ENCODE measurements at regions not wholly inside any gene's neighbourhood (a gene's known extent, or its start where the extent isn't known, plus 50 kb on each side); places are given as distances from the start of the nearest gene placed in this dataset.

DNA sequence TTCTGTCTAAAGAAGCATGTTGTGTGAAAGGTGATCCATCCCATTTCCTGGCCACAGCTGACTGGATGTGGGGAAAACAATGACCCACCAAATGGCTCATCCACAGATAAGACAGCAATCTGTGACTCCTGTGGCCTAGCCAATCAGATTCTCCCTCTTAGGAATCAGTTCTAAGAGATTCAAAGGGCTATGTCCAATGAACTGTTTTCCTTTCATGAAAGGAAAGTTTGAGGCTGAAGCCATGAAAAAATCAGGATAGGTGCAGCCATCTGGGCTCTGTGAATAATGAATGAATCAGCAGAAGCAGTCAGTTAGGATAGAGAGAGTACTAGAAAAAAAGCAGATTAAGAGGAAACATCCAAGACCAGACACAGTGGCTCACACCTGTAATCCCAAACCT is 164.7 kb downstream of the NRIP1 start:
- no peaks in the 10 kb centered on the region for H3K27me3 ChIP-seq (ENCODE audit: insufficient read depth, low read length, poor library complexity, severe bottlenecking)
- no peak overlapping the region for H3K9ac ChIP-seq (ENCODE audit: low read depth, low read length, poor library complexity, severe bottlenecking)
- H3K79me2 ChIP-seq (ENCODE audit: insufficient read depth, low read length), result no peaks in the 10 kb centered on the region
- H3K9me2 ChIP-seq (replicated peaks; ENCODE audit: low read depth, low read length), result no peaks in the 10 kb centered on the region
- no peaks in the 10 kb centered on the region for H3K4me1 ChIP-seq (ENCODE audit: insufficient read depth, low read length, poor library complexity, severe bottlenecking)
- H2AFZ ChIP-seq (ENCODE audit: low read length), result no peak overlapping the region
- H3K4me3 ChIP-seq (ENCODE audit: low read length, poor library complexity, severe bottlenecking), result no peak overlapping the region
- H4K20me1 ChIP-seq (ENCODE audit: insufficient read depth, low read length, poor library complexity, severe bottlenecking), result no peaks in the 10 kb centered on the region
- no peaks in the 10 kb centered on the region for H3K36me3 ChIP-seq (ENCODE audit: insufficient read depth, low read length)
- no peaks in the 10 kb centered on the region for H3K9me3 ChIP-seq (ENCODE audit: insufficient read depth, low read depth, low read length)
- H3F3A ChIP-seq (ENCODE audit: low read depth), result no peaks in the 10 kb centered on the region
- H3K4me2 ChIP-seq (ENCODE audit: low read depth, low read length, poor library complexity, severe bottlenecking), result no peak overlapping the region
- TF ChIP-seq CTCF (conservative IDR thresholded peaks at IDR 0.05; ENCODE audit: low read length), result no peak
- TF ChIP-seq EZH2phosphoT487 (IDR thresholded peaks at IDR 0.05; ENCODE audit: borderline replicate concordance), result no peak

- Histone ChIP-seq H2AFZ (ENCODE audit: low read length) (no peak overlapping the region), H3F3A (ENCODE audit: low read depth) (no peaks in the 10 kb centered on the region), H3K27me3 (ENCODE audit: insufficient read depth, low read length, poor library complexity, severe bottlenecking) (no peaks in the 10 kb centered on the region), H3K79me2 (ENCODE audit: insufficient read depth, low read length) (no peaks in the 10 kb centered on the region), H4K20me1 (ENCODE audit: insufficient read depth, low read length, poor library complexity, severe bottlenecking) (no peaks in the 10 kb centered on the region), H3K9me2 (replicated peaks; ENCODE audit: low read depth, low read length) (no peaks in the 10 kb centered on the region), H3K4me1 (ENCODE audit: insufficient read depth, low read length, poor library complexity, severe bottlenecking) (no peaks in the 10 kb centered on the region), H3K9me3 (ENCODE audit: insufficient read depth, low read depth, low read length) (no peaks in the 10 kb centered on the region), H3K9ac (ENCODE audit: low read depth, low read length, poor library complexity, severe bottlenecking) (no peak overlapping the region), H3K4me3 (ENCODE audit: low read length, poor library complexity, severe bottlenecking) (no peak overlapping the region), H3K36me3 (ENCODE audit: insufficient read depth, low read length) (no peaks in the 10 kb centered on the region), H3K4me2 (ENCODE audit: low read depth, low read length, poor library complexity, severe bottlenecking) (no peak overlapping the region)
- TF ChIP-seq EZH2phosphoT487 (IDR thresholded peaks at IDR 0.05; ENCODE audit: borderline replicate concordance), result no peak
- TF ChIP-seq CTCF (conservative IDR thresholded peaks at IDR 0.05; ENCODE audit: low read length), result no peak
These were observed 169.0 kb downstream of the NRIP1 start for GRCh38 chr21:14895792-14896191.

DNA sequence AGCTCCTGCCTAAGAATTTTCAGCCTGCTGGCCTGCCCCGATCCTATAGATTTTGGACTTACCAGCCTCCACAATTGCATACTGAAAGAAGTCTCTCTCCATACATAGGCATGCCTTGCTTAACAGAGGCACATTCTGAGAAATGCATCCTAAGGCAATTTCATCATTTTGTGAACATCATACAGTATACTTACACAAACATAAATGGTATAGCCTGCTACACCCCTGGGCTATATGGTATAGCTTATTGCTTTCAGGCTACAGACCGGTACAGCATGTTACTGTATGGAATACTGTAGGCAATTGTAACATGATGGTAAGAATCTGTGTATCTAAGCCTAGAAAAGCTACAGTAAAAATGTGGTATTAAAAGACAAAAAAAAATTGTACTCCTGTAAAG is 174.7 kb downstream of the NRIP1 start:
- H3K9me2 ChIP-seq (replicated peaks; ENCODE audit: low read depth, low read length), result no peaks in the 10 kb centered on the region
- H3K79me2 ChIP-seq (ENCODE audit: insufficient read depth, low read length), result no peaks in the 10 kb centered on the region
- H3K4me2 ChIP-seq (ENCODE audit: low read depth, low read length, poor library complexity, severe bottlenecking), result no peak overlapping the region
- H3K27me3 ChIP-seq (ENCODE audit: insufficient read depth, low read length, poor library complexity, severe bottlenecking), result no peaks in the 10 kb centered on the region
- H4K20me1 ChIP-seq (ENCODE audit: insufficient read depth, low read length, poor library complexity, severe bottlenecking), result no peaks in the 10 kb centered on the region
- no peaks in the 10 kb centered on the region for H3K9me3 ChIP-seq (ENCODE audit: insufficient read depth, low read depth, low read length)
- H3K4me3 ChIP-seq (ENCODE audit: low read length, poor library complexity, severe bottlenecking), result no peak overlapping the region
- TF ChIP-seq CTCF (conservative IDR thresholded peaks at IDR 0.05; ENCODE audit: low read length) (no peak), EZH2phosphoT487 (IDR thresholded peaks at IDR 0.05; ENCODE audit: borderline replicate concordance) (no peak)
- no peak overlapping the region for H3K9ac ChIP-seq (ENCODE audit: low read depth, low read length, poor library complexity, severe bottlenecking)
- H3K36me3 ChIP-seq (ENCODE audit: insufficient read depth, low read length), result no peaks in the 10 kb centered on the region
- peaks cover 10% of the 10 kb centered on the region for H3K4me1 ChIP-seq (ENCODE audit: insufficient read depth, low read length, poor library complexity, severe bottlenecking)
- no peak overlapping the region for H2AFZ ChIP-seq (ENCODE audit: low read length)
- no peaks in the 10 kb centered on the region for H3F3A ChIP-seq (ENCODE audit: low read depth)

Data from Loucy (cell line).